ENCODE measurements at regions not wholly inside any gene's neighbourhood (a gene's known extent, or its start where the extent isn't known, plus 50 kb on each side); places are given as distances from the start of the nearest gene placed in this dataset.

GRCh38 chr4:116027311-116027710 is 913.9 kb upstream of the NDST4 start:
- CTCF ChIA-PET, result no interaction called here

DNA sequence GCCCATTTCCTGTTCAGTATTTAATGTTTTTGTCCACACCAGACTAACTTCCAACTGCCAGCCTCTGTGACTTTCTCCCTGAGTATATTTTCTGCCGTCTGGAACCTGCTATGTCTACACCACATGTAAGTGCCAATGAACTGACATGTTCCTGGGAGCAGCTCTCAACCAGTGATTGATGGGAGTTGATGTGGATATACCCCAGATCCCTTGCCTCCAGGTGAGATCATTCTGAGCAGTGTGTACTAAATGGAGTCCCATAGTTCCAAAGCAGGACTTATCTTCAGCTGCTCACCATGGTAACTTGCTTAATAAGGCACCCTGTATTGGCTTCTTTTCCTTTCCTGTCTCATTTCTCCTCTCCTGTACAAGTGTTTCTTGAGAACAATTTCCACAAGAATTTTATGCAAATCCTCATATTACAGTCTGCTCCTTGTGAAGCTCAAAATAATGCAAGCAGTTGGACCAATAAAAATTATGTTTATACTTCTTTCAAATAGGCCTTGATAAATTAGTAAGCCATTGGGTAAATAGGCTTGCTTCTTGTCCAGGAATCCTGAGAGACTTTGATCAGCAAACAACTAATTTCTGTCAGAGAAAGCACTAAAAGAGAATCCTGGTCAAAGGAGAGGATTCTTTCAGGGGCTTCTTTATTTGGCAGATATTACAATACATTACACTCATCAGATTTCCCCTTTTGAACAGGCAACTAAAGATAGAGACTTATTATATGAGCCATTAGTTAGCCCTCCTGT is 911.7 kb upstream of the NDST4 start:
- ATAC-seq (no peak), DNase-seq (ENCODE audit: low read depth, low spot score) (no peak)
- POLR2A ChIA-PET, result no interaction called here
- H3K36me3 ChIP-seq (ENCODE audit: control insufficient read depth, insufficient read depth, low read length), result no peaks in the 10 kb centered on the region
- CTCF ChIA-PET, result no interaction called here
- H3K27me3 ChIP-seq (ENCODE audit: control insufficient read depth, insufficient read depth, low read length), result no peaks in the 10 kb centered on the region
- no peaks in the 10 kb centered on the region for H3K9me3 ChIP-seq (ENCODE audit: control insufficient read depth, insufficient read depth, low read depth, low read length)
- in situ Hi-C loops (cut with HindIII; ENCODE audit: low pct_unique_long_range_greater_than_20kb, low sequenced_read_pairs) (no loop called here), intact Hi-C loops (cut with micrococcal nuclease; ENCODE audit: unreplicated experiment) (no loop called here)
- no peaks in the 10 kb centered on the region for H3K4me1 ChIP-seq (ENCODE audit: control insufficient read depth, insufficient read depth, low read length)
- H3K4me3 ChIP-seq (ENCODE audit: low read depth in 2 of 2, low read length in 2 of 2), result no peak overlapping the region
- no TSS peak for BruUV-seq (replicated peaks)
- no peak overlapping the region for H3K27ac ChIP-seq (ENCODE audit: low read length)
- TF ChIP-seq POLR2AphosphoS5 (IDR thresholded peaks at IDR 0.05; ENCODE audit: low read depth, low read length) (no peak), CTCF (IDR thresholded peaks at IDR 0.05) (no peak), TCF7L2 (IDR thresholded peaks at IDR 0.05; ENCODE audit: low read depth, low read length) (no peak), SIN3A (IDR thresholded peaks at IDR 0.05; ENCODE audit: borderline replicate concordance, insufficient read depth, low read depth, low read length) (no peak)
- TF ChIP-seq, protein P1, sequence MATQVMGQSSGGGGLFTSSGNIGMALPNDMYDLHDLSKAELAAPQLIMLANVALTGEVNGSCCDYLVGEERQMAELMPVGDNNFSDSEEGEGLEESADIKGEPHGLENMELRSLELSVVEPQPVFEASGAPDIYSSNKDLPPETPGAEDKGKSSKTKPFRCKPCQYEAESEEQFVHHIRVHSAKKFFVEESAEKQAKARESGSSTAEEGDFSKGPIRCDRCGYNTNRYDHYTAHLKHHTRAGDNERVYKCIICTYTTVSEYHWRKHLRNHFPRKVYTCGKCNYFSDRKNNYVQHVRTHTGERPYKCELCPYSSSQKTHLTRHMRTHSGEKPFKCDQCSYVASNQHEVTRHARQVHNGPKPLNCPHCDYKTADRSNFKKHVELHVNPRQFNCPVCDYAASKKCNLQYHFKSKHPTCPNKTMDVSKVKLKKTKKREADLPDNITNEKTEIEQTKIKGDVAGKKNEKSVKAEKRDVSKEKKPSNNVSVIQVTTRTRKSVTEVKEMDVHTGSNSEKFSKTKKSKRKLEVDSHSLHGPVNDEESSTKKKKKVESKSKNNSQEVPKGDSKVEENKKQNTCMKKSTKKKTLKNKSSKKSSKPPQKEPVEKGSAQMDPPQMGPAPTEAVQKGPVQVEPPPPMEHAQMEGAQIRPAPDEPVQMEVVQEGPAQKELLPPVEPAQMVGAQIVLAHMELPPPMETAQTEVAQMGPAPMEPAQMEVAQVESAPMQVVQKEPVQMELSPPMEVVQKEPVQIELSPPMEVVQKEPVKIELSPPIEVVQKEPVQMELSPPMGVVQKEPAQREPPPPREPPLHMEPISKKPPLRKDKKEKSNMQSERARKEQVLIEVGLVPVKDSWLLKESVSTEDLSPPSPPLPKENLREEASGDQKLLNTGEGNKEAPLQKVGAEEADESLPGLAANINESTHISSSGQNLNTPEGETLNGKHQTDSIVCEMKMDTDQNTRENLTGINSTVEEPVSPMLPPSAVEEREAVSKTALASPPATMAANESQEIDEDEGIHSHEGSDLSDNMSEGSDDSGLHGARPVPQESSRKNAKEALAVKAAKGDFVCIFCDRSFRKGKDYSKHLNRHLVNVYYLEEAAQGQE (IDR thresholded peaks at IDR 0.05; ENCODE audit: insufficient read depth in 1 of 2, low read depth in 2 of 2, low read length in 1 of 2), result no peak

More at GRCh38 chr4:116027311-116027710, 913.9 kb upstream of the NDST4 start:
- Histone ChIP-seq H3K27me3 (ENCODE audit: control insufficient read depth, insufficient read depth, low read length) (no peaks in the 10 kb centered on the region), H3K4me1 (ENCODE audit: control insufficient read depth, insufficient read depth, low read length) (no peaks in the 10 kb centered on the region), H3K4me3 (ENCODE audit: low read depth in 2 of 2, low read length in 2 of 2) (no peak overlapping the region), H3K36me3 (ENCODE audit: control insufficient read depth, insufficient read depth, low read length) (no peaks in the 10 kb centered on the region), H3K9me3 (ENCODE audit: control insufficient read depth, insufficient read depth, low read depth, low read length) (no peaks in the 10 kb centered on the region), H3K27ac (ENCODE audit: low read length) (no peak overlapping the region)
- DNase-seq (ENCODE audit: low read depth, low spot score), result no peak
- POLR2A ChIA-PET, result no interaction called here
- no peak for ATAC-seq
- TF ChIP-seq SIN3A (IDR thresholded peaks at IDR 0.05; ENCODE audit: borderline replicate concordance, insufficient read depth, low read depth, low read length), result no peak
- TF ChIP-seq POLR2AphosphoS5 (IDR thresholded peaks at IDR 0.05; ENCODE audit: low read depth, low read length), result no peak
- no peak for TF ChIP-seq TCF7L2 (IDR thresholded peaks at IDR 0.05; ENCODE audit: low read depth, low read length)
- no peak for TF ChIP-seq CTCF (IDR thresholded peaks at IDR 0.05)
- TF ChIP-seq, protein P1 (IDR thresholded peaks at IDR 0.05; ENCODE audit: insufficient read depth in 1 of 2, low read depth in 2 of 2, low read length in 1 of 2), result no peak
- no TSS peak for BruUV-seq (replicated peaks)
- intact Hi-C loops (cut with micrococcal nuclease; ENCODE audit: unreplicated experiment) (no loop called here), in situ Hi-C loops (cut with HindIII; ENCODE audit: low pct_unique_long_range_greater_than_20kb, low sequenced_read_pairs) (no loop called here)
